Vagina (tissue), 2 donors: ENCODE measurements at regions not wholly inside any gene's neighbourhood (a gene's known extent, or its start where the extent isn't known, plus 50 kb on each side); places are given as distances from the start of the nearest gene placed in this dataset.

ENCODE experiments used
- DNase-seq, 2 donors: peaks; one replicate each; pipeline ENCODE4 v3.0.0-alpha.2; 2017; ENCODE audit errors: extremely low spot score in 2 of 2
- H3K27ac ChIP-seq: fragments of 200-600 bp; sonication (generic); one replicate; pipeline ENCODE4 v1.5.1; 2019
- H3K27me3 ChIP-seq: fragments of 200-600 bp; sonication (generic); one replicate; pipeline ENCODE4 v1.5.1; 2019
- H3K36me3 ChIP-seq, 2 donors: fragments of 200-600 bp; sonication (generic); one replicate each; pipeline ENCODE4 v1.5.1; 2017 to 2019
- H3K4me1 ChIP-seq: fragments of 200-600 bp; sonication (generic); one replicate; pipeline ENCODE4 v1.5.1; 2019
- H3K4me3 ChIP-seq, 2 donors: fragments of 200-600 bp; sonication (generic); 1 replicate in 1 of 2; 2 replicates in 1 of 2; pipeline ENCODE4 v1.5.1; 2016 to 2019
- H3K9me3 ChIP-seq: fragments of 200-600 bp; sonication (generic); one replicate; pipeline ENCODE4 v1.5.1; 2019
- POLR2A ChIP-seq, 2 donors: fragments of 450-650 bp; IDR thresholded peaks; one replicate each; pipeline ENCODE4 v1.6.1; 2017; ENCODE audit warnings: antibody characterized with exemption in 2 of 2, mild to moderate bottlenecking in 2 of 2, moderate library complexity in 2 of 2
- POLR2AphosphoS5 ChIP-seq, 2 donors: sonication (generic); formaldehyde crosslinking; IDR thresholded peaks; one replicate each; pipeline ENCODE4 v1.9.0; 2017; ENCODE audit warnings: antibody characterized with exemption in 2 of 2, mild to moderate bottlenecking in 2 of 2, low read depth in 1 of 2; ENCODE audit not compliant: insufficient read depth in 1 of 2
- intact Hi-C: fragments of 100-400 bp; cut with DNase I; formaldehyde crosslinking; loops from one replicate; pipeline ENCODE4 v1.15.1; 2023
- TF ChIP-seq, protein P1 (sequence below), 3 experiments: fragments of 450-650 bp in 2 of 3; fragments of 200-600 bp in 1 of 3; sonication (generic) in 1 of 3; IDR thresholded peaks; one replicate each; pipeline ENCODE4 v1.5.1; 2017 to 2019; ENCODE audit warnings: antibody characterized with exemption in 3 of 3, mild to moderate bottlenecking in 2 of 3, moderate library complexity in 2 of 3

DNA sequence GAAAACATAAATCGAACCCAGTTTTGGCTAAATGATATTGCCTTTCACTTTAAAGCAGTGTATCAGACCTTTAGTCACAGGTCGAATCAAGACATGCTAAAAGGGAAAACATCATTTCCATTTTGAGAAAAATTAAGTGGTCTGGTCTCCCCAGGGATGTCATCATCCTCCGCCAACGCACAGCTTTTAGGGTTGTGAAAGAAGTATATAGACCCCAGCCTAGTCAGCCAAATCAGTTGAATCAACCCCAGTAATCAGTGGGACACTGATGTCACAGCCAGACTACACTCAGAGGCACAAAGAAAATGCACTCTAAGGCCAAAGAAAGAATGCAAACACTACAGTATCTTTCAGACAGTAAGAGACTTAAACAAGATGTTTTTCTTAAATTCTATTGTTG is 187.4 kb downstream of the ZIC4 start:
- no peak overlapping the region for H3K27ac ChIP-seq
- no peak for TF ChIP-seq POLR2AphosphoS5 (IDR thresholded peaks at IDR 0.05; ENCODE audit: insufficient read depth in 1 of 2, low read depth in 1 of 2)
- no peak for TF ChIP-seq POLR2A (IDR thresholded peaks at IDR 0.05)
- TF ChIP-seq, protein P1, sequence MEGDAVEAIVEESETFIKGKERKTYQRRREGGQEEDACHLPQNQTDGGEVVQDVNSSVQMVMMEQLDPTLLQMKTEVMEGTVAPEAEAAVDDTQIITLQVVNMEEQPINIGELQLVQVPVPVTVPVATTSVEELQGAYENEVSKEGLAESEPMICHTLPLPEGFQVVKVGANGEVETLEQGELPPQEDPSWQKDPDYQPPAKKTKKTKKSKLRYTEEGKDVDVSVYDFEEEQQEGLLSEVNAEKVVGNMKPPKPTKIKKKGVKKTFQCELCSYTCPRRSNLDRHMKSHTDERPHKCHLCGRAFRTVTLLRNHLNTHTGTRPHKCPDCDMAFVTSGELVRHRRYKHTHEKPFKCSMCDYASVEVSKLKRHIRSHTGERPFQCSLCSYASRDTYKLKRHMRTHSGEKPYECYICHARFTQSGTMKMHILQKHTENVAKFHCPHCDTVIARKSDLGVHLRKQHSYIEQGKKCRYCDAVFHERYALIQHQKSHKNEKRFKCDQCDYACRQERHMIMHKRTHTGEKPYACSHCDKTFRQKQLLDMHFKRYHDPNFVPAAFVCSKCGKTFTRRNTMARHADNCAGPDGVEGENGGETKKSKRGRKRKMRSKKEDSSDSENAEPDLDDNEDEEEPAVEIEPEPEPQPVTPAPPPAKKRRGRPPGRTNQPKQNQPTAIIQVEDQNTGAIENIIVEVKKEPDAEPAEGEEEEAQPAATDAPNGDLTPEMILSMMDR (IDR thresholded peaks at IDR 0.05), result no peak
- H3K4me1 ChIP-seq, result no peaks in the 10 kb centered on the region
- H3K36me3 ChIP-seq, result no peaks in the 10 kb centered on the region
- H3K9me3 ChIP-seq, result no peaks in the 10 kb centered on the region
- H3K4me3 ChIP-seq, result no peak overlapping the region
- intact Hi-C loops, result loop anchor here (5.0 kb wide), 1 partner anchor 1123 kb away; no protein-coding TSS in a partner anchor
- DNase-seq, result no peak
- no peaks in the 10 kb centered on the region for H3K27me3 ChIP-seq

DNA sequence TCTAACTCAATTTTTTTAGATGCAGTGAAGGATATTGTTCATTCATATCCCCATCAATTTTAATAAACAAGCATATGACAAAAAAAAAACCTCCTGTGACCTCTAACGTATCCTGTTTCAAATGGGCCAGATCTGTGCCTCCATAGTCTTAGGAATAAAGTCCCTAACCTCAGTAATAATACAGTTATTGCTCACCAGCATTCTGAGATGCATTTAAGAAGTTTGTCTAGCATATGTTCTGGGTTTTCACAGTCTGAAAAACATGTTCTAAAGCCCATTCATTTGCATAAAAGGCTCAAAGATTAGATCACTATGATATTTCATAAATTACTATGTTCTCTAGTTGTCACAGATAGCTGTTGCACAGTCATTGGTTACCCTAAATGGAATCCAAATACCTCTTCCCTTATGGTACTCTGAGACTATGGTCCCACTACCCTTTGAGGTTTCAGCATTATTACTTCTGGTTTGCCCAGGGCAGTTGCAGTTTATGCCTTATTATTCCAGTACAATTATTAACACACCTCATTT is 190.1 kb downstream of the ZIC4 start:
- H3K9me3 ChIP-seq, result no peaks in the 10 kb centered on the region
- DNase-seq, result no peak
- no peaks in the 10 kb centered on the region for H3K4me1 ChIP-seq
- TF ChIP-seq, protein P1 (IDR thresholded peaks at IDR 0.05), result no peak
- H3K4me3 ChIP-seq, result no peak overlapping the region
- no peaks in the 10 kb centered on the region for H3K36me3 ChIP-seq
- H3K27me3 ChIP-seq, result no peaks in the 10 kb centered on the region
- H3K27ac ChIP-seq, result no peak overlapping the region
- intact Hi-C loops, result loop anchor here (5.0 kb wide), 1 partner anchor 1126 kb away; no protein-coding TSS in a partner anchor

DNA sequence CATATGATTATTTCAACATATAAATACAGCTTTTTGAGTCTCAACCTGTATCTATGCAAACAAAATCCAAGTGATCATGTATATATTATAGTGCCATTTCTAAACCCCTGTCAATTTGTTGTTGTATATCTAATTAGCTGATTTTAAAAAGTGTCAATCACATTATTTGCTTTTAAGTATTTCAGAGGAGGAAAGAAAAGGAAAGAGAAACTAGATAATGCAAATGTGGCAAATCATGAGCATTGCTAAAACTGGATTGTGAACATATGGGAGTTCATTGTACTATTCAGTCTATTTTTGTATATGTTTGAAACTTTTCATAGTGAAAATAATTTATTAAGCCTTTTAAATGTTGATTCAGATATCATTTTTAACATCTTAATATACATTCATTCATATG is 190.7 kb downstream of the ZIC4 start:
- Histone ChIP-seq H3K36me3 (no peaks in the 10 kb centered on the region), H3K4me3 (no peak overlapping the region), H3K9me3 (no peaks in the 10 kb centered on the region), H3K27me3 (no peaks in the 10 kb centered on the region), H3K27ac (no peak overlapping the region), H3K4me1 (no peaks in the 10 kb centered on the region)
- no peak for TF ChIP-seq POLR2A (IDR thresholded peaks at IDR 0.05)
- TF ChIP-seq, protein P1 (IDR thresholded peaks at IDR 0.05), result no peak
- TF ChIP-seq POLR2AphosphoS5 (IDR thresholded peaks at IDR 0.05; ENCODE audit: insufficient read depth in 1 of 2, low read depth in 1 of 2), result no peak
- intact Hi-C loops, result loop anchor here (5.0 kb wide), 1 partner anchor 1127 kb away; no protein-coding TSS in a partner anchor
- no peak for DNase-seq

DNA sequence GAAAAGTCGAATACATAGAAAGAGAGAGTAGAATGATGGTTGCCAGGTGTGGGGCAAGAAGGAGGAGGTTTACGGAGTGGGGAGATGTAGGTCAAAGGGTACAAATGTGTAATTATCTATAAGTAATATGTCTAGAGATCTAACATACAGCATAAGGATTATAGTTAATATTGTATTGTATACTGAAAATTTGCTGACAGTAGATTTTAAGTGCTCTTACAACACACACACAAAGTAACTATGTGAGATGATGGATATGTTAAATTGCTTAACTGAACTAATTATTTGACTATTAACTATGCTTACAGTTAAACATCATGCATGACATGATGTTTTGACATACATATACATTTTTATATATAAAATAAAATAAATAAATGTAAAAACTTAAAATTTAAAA is 192.7 kb downstream of the ZIC4 start:
- intact Hi-C loops, result no loop called here
- Histone ChIP-seq H3K4me3 (no peak overlapping the region), H3K36me3 (no peaks in the 10 kb centered on the region), H3K27me3 (no peaks in the 10 kb centered on the region), H3K4me1 (no peaks in the 10 kb centered on the region), H3K27ac (no peak overlapping the region), H3K9me3 (no peaks in the 10 kb centered on the region)
- TF ChIP-seq, protein P1 (IDR thresholded peaks at IDR 0.05), result no peak
- TF ChIP-seq POLR2AphosphoS5 (IDR thresholded peaks at IDR 0.05; ENCODE audit: insufficient read depth in 1 of 2, low read depth in 1 of 2), result no peak
- TF ChIP-seq POLR2A (IDR thresholded peaks at IDR 0.05), result no peak
- no peak for DNase-seq

DNA sequence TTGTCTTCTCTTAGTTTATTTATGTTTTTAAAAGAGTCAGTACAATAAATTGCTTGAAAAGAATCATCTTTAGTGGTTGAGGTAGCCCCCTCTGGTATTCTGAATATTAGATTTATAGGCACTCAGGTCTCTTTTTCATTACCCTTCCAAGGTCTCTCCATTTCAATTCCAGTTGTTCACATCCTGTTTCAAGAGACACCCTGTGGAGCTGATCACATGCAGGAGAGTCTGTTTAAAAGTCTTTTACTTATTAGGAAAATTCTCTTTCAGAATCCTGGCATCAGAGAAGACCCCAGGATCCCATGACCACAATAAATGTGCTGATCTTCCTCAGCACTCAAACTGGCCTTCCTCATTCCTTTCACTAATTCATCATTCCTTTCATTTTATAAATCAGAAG is 195.7 kb downstream of the ZIC4 start:
- H3K36me3 ChIP-seq, result no peaks in the 10 kb centered on the region
- H3K4me3 ChIP-seq, result no peak overlapping the region
- H3K9me3 ChIP-seq, result no peaks in the 10 kb centered on the region
- DNase-seq, result no peak
- no peak overlapping the region for H3K27ac ChIP-seq
- H3K27me3 ChIP-seq, result no peaks in the 10 kb centered on the region
- H3K4me1 ChIP-seq, result no peaks in the 10 kb centered on the region
- intact Hi-C loops, result no loop called here
- no peak for TF ChIP-seq POLR2A (IDR thresholded peaks at IDR 0.05)
- TF ChIP-seq, protein P1 (IDR thresholded peaks at IDR 0.05), result no peak
- TF ChIP-seq POLR2AphosphoS5 (IDR thresholded peaks at IDR 0.05; ENCODE audit: insufficient read depth in 1 of 2, low read depth in 1 of 2), result no peak
